ENCODE measurements at regions not wholly inside any gene's neighbourhood (a gene's known extent, or its start where the extent isn't known, plus 50 kb on each side); places are given as distances from the start of the nearest gene placed in this dataset.

DNA sequence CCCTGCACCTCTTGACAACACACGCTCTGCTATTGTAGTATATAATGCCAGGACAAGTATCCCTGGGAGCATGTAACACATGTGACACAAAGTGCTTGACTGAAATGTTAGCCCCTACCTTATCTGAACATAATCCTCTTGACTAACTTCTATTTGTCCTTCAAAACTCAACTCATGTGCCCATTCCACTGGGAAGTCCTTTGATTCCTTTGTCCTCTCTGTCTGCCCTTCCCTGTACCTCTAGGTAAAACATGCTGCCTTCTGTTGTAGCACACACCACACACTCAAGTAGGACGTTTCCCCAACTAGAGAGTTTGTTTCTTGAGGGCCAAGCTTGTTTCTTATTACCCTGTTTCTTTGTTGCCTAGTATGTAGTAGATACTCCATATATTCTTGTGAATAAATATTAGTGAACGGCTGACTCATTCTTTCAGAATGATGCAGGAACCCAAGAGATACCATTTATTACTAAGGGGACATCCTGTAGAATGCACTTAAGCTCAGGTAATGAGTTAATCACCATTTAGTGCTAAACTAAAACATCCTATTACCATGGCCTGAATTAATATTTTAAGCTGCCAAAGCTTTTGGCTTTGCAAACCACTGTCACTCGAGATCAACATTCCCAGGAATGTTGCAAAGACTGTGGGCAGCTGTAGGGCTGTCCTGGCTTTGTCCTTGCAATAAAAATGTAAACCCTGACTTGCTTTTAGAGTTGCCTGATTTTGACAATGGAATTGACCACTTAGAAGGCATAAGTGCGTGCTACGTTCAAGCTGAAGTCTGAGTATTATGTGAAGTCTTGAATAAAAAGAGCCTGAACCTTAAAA, 313.4 kb downstream of the COG6 start:
- no peak for DNase-seq (ENCODE audit: low read depth in 2 of 2)

DNA sequence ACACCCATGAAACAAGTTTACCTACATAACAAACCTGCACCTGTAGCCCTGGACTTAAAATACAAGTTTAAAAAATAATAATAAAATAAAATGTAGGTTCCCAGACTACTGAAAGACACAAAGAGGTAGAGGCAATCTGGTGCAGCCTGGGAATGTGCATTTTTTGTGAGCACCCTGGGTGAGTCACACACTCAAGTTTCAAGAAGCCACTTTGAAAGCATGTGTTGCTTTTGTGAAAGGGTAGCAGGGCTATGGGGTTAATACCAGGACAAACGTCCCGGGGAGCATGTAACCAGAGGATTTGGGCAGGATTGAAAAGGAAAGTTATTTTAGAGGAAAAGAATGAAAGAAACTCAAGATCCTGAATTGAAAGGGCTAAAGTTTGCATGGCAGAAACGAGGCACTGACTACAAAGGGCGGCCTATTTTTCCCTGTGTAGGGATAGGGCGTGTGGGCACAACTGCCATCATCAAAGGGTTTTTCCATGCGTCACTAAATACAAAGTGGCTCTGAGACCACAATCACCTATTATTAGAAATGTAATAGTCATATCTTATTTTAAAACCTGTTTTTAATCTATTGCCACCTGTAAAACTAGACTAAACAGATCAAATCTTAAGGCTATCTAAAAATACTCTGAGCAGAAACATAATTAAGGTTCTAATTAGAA, 314.9 kb downstream of the COG6 start:
- DNase-seq (ENCODE audit: low read depth in 2 of 2) = no peak

DNA sequence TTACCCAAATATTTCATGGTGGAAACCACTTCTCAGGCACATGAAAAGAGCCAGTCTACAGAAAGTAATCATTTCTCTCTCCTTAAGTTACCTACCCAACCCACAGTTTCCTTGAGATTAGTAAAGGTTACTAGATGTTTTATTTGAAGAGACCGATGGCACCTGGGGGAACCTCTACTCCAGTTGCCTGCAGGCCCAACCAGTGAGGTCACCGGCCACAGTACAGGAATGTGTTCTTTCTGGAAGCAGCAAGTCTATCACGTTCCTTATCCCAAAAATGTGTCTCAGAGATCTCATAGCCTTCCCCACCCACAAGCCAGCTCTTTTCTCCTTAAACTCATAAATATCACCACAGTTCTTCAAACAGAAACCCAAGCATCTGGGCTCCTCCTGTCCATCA, 316.1 kb downstream of the COG6 start:
- no peak for DNase-seq (ENCODE audit: low read depth in 2 of 2)

DNA sequence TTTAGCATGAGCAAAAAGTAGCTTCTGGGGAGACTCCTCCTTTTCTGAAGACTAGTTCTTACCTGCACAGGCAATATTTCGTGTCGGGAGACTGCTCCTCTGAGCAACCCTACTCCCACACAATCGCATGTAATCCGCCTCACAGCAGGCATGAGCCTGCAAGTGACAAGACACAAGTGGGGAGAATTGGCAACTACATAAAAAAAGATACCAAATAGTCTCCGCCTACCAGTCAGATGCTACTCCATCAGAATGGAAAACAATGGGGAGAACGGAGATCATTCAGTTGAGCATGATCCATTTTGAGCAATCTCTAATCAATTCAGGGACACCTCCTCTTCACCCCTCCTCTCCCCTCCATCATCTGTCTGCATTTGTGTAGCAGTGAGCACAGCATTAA, 321.0 kb downstream of the COG6 start:
- no peak for DNase-seq (ENCODE audit: low read depth in 2 of 2)

DNA sequence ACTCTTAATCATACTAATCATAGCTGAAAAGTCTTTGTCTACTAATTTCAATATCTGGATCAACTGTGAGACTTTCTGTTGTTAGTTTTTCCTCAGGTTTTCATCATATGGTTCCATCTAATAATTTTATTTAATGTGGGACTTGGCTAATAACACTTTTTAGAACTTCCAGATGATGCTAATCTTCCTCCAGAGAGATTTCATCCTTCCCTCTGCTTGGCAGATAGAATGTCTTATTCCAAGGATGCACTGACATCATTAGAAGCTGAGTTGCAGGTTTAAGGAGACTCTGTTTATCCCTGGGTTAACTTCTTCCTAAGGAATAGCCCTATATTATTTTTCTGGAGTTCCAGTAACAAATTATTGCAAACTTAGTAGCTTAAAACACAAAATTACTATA, 325.6 kb downstream of the COG6 start:
- no peak for DNase-seq (ENCODE audit: low read depth in 2 of 2)

DNA sequence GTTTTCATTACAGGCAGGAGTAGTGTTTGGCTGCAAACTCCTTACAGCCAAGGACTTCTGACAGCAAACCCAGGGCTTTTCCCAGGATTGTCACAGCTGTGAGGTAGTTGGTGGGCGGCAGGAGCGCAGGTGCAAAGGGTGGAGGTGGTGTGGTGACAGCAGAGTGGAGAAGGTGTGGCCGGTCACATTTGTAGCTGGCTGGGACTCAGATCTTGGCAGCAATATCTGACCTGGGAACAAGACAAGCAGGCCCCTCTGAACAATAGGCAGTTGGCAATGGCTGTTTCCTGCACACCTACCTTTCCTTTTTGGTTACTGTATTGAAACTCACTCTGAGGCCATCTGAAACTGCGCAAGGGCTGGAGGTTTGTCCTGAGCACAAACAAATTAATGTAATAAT, 327.3 kb downstream of the COG6 start:
- no peak for DNase-seq (ENCODE audit: low read depth in 2 of 2)

DNA sequence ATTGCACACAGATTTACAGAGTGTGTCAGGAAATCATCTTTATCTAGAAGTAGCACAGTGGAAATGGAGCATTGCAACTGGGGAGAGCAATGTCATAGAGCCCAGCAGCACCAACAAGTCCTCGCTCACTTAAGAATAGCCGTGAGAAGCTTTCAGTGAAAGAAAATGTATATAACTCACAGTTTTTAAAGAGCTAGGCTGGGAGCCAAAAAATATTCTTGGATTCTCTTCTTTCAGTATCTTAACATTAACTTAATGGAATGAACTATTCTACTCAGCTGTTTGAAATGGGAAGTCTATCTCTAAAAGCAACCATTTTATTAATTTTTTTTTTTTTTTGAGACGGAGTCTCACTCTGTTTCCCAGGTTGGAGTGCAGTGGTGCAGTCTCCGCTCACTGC, 329.6 kb downstream of the COG6 start:
- DNase-seq (ENCODE audit: low read depth in 2 of 2) = no peak

DNA sequence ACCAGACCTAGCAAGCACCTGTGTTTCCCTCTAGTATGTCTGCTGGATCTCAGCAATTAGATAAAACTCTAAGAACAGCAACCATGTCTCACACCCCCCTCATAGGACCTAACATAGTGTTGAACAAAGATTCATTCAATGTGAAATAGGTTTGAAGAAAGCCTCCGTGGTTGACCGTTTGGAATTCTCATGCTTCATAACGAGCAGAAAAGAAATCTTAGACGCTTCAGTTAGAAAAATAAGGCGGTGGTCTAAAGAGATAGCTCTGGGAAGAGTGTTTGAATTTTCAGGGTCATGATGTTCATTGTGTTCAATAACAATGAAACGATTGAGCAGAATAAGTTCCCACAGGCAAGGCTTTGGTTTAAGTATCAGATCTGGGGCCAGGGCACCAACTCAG, 332.9 kb downstream of the COG6 start:
- no peak for DNase-seq (ENCODE audit: low read depth in 2 of 2)

DNA sequence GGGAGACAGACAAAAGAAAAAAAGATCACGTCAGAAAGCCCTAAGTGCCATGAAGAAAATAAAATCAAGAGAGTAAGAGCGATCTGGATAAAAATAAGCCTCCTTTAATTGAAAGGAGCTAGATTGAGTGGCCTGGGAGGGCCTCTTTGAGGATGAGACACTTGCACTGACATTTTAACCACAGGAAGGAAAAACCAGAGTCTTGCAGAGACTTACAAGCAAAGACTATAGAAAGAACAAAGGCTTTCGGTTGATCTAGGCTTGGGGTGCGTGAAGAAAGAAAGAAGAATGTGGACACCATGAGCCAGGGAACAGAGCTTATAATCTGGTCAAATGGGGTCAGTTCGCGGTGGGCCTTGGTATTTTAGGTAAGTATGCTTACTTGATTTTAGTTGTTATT, 342.7 kb downstream of the COG6 start:
- DNase-seq (ENCODE audit: low read depth in 2 of 2) = no peak

DNA sequence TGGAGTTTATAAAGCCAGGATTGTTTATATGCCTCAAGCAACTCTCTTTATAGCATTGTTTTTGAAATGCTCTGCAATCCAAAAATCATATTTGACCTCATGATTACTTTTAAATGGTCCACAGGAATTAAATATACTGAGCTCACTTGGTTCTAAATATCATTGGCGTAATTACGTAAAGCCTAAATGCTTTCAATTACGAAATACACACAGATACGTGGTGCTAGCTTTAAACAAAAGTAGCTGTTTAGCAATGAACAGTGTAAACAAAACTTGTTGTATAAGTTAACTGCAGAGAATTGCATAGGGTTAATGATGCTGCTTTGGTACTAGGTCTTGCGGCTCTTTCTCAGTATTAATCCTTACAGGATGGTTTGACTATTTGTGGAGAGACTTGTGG, 346.6 kb downstream of the COG6 start:
- DNase-seq (ENCODE audit: low read depth in 2 of 2) = no peak

DNA sequence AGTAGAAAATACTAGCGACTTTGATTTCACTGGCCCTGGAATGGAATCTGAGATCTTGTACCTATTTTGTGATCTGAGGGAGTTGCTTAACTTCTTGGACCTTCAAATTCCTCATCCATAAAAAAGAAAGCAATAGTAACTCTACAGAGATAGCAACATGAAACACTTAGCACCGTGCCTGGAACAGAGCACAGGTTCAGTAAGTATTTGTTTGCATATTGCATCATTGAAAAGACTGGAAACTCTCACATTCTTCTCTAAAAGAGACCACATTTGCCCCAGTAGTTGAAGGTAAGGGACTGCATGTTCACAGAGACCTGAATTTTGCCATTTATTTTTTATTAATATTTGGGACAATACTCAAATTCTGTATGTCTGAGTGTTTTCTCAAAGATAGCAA, 358.1 kb downstream of the COG6 start:
- no peak for DNase-seq (ENCODE audit: low read depth in 2 of 2)

DNA sequence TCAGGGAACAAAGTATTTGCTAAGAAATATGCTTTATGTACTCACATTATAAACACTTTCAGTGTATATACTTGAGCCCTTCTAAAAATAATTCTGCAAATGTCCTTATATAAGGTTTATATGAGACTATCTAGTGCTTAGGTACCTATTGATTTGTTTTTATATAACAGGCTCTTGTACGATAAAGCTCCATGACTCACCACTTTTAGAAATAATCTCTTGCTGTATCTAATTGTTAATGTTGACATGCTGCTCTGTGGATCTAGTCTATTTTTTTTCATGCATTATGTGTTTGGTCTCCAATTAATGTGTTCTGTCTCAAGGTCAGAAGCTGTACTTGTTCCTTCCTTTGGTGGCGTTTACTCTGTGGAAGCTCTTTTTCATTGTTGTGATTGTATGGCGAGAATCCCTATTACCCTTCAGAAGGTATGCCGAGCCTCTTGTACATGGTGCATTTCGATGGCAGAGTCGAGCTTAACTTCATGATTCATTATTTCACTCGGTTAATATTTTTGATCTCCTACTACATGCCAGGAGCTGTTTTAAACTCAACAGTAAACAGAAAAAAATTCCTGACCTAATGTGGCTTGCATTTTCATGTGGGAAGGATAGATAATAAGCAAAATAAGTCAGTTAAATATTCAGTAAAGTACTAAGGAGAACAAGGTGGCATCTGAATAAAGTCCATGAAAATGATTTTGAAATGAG, 361.6 kb downstream of the COG6 start:
- no peak for DNase-seq (ENCODE audit: low read depth in 2 of 2)

DNA sequence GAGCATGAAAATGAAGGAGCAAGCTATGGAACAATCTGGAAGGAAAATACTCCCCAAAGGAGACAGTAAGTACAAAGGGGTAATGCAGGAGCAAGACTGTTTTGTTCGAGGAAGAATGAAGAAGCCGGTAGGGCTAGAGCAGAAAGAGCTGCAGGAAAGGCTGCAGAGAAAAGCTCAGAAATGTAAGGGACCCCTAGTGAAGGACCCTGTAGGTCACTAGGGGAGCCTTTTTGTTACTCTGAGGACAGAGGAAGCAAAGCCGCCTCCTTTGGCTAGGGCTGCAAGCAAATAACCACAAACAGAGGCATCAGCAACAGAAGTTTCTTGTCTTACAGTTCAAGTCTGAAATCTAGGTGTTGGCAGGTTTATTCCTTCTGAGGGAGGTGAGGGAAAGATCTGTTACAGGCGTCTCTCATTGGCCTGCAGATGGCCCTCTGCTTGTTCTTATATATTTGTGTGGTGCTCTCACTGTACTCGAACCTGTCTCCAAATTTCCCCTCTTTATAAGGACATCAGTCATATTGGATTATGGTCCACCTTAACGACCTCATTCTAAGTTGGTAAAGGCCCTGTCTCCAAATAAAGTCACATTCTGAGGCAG, 362.3 kb downstream of the COG6 start:
- DNase-seq (ENCODE audit: low read depth in 2 of 2) = no peak

DNA sequence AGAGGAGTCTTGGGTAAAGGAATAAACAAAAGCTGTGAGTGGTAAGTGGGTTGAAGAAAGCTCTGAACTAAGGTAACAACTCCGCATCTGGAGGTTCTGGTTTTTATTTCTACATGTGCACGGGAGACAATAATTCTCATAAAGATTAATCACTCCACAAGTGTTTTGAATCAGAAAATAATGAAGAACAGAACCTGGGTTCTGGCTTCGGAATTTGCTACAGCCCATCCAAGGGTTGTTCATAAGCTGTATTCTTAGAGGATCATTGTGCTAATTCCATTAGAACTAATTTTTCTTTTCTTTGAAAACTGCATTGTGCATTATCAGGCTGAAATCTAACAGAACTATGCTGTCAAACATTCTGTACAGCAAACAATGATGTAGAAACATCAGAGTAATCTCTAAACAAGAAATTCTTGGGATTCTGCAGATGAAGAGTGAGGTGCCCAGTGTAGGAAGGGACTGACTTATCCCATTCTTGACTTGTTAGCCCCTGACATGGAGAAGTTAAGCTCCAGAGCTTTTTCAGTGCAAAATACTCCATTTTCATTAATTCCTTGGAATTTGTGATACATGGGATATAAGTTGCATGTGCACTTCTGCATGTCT, 368.2 kb downstream of the COG6 start:
- peak; percentile 21 to 23 for DNase-seq (ENCODE audit: low read depth in 2 of 2)

DNA sequence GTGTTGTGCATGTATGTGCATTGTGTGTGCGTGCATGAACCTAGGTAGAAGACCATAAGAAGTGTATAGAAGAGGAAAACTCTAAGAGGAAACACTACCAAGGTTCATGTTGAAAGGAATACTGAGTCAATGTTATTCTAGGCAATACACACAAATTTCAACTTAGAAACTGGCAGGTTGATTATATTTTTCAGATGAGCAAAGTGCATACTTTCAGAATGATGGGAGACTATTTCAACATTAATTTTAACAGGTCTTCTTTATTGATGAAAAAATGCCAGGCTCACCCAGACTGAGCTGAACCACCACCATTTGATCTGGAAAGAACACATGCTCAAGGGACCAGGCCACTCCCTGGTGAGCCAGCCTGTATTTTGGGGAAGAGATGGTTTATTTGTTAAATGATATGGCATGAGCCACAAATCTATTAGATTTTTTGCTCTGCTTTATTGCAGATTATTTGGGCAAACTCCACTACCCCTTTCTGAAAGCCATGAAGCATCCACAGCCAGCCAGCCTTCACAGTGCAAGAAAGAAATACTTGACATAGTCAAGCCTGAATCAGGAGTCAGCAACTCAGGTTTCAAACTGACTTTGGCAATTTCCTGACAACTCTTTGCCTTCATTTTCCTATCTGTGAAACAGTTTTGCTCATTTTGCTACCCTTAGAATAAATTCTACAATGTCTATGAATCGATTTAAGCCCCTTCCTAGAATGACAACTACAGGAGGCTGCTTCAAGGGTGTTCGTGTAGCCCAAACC, 368.9 kb downstream of the COG6 start:
- DNase-seq (ENCODE audit: low read depth in 2 of 2) = no peak

DNA sequence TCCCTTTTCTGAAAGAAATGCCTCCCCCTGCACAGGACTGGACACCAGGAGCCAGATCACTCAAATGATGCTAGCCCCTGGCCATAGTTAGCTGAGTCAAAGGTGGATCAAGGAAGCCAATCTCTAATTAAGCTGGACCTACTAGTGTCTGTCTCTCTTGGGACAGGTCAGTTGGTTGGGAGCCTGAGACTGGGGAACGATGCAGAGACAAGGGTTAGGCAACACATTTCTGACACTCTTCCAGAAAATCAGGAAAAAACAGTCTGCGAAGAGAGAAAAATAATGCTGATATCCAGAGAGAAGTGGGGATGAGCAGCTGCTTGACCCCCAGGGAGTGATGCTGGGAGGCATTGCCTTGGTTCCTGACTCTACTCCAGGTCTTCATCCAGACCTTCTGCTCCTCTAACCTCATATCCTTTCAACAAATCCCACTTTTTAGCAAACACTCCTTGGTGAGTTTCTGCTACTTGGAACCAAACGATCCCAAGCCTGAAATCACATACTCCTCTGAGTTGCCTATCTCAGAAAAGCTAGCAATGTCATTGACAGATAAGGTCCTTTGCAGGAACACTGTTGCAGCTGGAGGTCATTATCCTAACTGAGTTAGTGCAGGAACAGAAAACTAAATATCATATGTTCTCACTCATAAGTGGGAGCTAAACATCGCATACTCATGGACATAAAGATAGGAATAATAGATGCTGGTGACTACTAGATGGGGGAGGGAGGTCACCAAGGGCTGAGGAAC, 369.7 kb downstream of the COG6 start:
- no peak for DNase-seq (ENCODE audit: low read depth in 2 of 2)

DNA sequence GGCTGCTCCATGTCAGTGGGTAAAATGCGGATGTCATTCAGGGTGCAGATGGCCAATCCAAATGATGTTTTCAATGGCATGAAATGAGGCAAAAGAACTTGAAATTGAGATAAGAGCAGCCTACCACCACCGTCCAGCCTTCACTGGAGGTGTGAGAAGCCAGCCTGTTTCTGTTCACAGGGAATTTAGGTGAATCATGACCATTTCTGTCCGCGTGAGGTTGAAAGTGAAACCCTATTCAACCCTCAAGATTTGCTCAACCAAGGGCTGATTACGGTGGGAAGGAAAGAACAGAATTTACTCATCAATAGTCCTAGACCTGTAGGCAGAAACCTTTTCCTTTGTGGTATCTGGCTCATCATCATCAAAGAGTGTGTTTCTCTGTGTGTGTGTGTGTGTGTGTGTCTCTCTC, 370.7 kb downstream of the COG6 start:
- DNase-seq (ENCODE audit: low read depth in 2 of 2) = no peak

DNA sequence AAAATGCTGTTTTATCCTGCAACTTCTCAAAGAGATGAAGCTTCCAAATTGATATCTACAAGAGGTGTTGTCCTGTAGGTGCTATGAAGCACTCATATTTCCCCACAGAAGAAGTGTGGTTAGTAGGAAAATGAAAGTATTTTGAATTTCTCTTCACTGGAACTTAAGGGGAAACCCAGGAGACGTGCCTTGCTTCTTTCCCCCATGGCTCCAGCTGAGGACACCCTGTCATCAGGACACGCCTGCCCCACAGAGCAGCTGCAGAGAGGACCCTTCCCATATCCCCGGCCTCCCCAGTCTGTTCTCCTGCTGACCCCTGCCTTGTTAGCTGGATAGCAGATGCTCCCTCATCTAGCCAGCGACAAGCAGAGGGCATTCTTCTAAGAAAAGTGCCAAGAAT, 371.3 kb downstream of the COG6 start:
- no peak for DNase-seq (ENCODE audit: low read depth in 2 of 2)

DNA sequence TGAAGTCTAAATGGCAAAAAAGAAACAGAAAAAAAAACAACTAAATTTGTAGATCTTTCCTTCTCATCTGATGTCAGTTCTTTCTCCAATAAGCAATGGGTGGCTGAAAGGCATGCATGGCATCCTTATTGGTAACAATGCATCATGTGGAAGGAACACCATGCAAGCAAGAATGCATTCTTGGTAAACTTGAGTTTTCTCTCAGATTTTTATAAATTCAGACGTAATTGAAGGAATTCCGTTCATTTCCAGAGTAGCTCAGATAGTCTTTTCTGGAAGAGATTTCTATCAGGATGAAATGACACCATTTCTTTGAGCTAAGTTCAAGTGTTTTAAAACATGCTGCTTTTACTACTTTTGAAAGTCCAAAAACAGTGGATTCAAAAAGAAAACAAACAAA, 373.0 kb downstream of the COG6 start:
- no peak for DNase-seq (ENCODE audit: low read depth in 2 of 2)

DNA sequence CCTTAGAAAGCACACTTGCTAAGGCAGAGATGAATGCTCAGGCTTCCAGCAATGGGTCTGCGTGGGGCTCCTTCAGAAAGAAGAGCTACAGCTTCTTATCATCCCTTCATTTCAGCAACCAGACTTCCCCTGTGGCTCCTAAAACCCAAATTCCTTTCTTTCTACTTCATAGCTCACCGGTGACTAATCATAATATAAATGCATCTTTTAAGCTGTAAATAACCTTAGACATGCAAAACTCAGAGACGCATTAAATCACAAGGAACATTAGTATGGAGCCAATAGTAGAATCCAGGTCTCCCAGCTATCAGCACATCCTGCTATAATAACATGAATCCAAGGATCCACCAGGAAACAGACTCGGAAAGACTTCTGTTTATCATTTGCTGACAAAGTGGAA, 375.6 kb downstream of the COG6 start:
- peak; percentile 77 to 84 for DNase-seq (ENCODE audit: low read depth in 2 of 2)

DNA sequence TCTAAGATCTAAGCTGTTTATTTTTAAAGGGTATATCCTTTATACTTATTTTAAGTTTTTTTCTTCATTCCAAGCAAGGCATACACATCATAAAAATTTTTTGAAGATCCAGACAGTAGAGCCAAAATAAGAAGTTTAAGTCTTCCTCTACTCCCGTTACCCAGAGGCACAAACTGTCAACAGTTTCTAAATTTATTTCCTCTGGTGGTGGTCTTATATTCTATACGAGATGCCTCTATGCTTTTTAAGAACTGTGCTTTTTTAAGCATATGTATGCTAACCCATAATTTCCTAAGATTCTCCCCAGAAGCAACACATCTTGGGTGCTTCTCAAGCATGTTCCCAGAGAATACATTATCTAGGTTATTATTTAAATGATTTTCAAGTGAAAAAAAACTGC, 383.6 kb downstream of the COG6 start:
- no peak for DNase-seq (ENCODE audit: low read depth in 2 of 2)

All from fibroblast of skin of left biceps (primary cell).